Muscle of arm (tissue), 1 donor: ENCODE measurements at regions not wholly inside any gene's neighbourhood (a gene's known extent, or its start where the extent isn't known, plus 50 kb on each side); places are given as distances from the start of the nearest gene placed in this dataset.
A peak's percentile ranks its signal among the peaks of the same experiment; 100 is the strongest.

Experiments
- DNase-seq: peaks from one replicate; pipeline ENCODE4 v3.0.0-alpha.2; 2013

GRCh38 chr12:115423546-115423987 is 739.6 kb upstream of the TBX3 start:
- DNase-seq: no peak

DNA sequence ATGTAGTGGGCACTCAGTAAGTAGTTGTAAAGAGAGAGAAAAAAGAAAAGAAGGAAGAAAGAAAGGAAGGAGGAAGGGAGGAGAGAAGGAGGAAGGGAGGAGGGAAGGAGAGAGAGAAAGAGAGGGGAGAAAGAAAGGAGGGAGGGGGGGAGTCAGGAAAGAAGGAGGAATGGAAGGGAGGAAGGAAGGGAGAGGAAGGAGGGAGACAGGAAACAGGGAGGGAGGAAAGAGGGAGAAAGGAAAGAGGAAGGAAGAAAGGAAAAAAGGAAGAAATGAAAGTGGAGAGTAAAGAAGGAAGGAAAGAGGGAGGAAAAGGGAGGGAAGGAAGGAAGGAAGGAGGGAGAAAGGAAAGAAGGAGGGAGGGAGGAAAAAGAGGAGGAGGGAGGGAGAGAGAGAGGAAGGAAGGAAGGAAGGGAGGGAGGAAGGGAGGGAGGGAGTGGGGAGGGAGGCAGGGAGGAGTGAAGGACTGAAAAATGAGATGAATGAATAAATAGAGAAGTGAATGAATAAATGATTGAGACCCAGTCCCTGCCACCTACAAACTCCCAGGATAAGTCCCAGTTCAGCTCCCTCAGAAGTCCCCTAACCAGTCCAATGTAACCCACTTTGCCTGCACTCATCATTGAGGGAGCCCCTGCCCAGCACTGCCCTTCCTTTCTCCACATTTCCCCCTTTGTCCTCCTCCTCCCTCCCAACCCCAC is 739.0 kb upstream of the TBX3 start:
- no peak for DNase-seq

- DNase-seq: no peak
Measured at GRCh38 chr12:115421796-115422709, 738.1 kb upstream of the TBX3 start.

DNA sequence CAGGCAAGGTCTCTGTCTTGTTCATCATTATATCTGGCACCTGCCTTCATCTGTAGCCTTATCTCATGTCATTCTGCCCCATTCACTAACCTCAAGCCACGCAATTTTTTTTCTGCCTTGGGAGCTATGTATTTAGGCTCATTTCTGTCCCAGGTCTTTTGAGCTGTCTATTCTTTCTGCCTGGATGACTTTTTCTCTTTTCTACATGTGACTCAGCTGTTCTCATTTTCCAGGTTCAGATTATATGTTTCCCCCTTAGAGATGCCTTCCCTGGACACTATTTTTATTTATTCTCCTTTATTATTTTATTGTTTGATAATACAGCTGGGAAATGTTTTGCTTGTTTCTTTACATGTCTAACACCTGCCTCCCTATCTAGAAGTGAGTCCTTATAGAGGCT is 737.4 kb upstream of the TBX3 start:
- no peak for DNase-seq

DNA sequence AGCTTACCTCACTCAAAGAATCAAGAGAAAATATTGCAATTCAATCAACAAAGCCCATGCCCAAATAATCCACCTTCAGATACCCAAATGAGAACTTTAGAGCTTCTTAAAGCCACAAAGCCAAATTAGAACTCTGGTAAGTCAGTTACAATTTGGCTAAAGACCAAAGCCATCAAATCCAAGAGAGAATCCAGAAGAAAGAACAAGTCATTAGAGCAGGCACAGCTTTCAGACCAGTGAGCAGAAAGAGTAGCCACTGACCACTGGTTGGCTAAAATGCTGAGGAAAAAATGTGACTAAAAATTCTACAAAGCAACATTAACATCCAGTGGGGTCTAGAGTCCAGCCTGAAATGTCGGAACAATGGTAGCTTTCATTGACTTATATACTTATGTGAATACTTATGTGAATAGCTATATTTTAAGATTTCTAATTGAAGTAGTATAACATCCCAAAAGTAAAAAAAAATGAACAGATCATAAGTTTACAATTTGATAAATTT is 735.2 kb upstream of the TBX3 start:
- DNase-seq: no peak

DNA sequence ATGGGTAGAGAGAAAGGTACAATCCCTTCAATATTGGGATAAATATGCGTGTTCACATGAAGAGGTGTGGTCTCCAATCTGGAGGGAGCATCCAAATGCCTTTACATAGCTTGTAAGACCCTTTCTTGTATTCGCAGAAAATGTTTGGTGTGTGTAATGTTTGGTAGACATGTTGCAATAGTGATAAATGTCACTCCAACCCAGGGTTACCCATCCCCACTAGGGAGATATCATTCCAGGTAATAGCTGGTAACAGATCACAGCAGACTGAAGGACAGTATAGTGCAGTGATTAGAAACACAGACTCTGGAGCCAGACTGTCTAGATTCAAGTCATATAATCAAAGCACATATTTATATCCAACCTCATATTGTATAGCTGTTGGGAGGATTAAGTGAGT is 733.6 kb upstream of the TBX3 start:
- DNase-seq: no peak

- no peak for DNase-seq
Measured at GRCh38 chr12:115416869-115417268, 732.9 kb upstream of the TBX3 start.

GRCh38 chr12:115413626-115414025 is 729.7 kb upstream of the TBX3 start:
- DNase-seq: no peak

GRCh38 chr12:115412831-115413230 is 728.9 kb upstream of the TBX3 start:
- no peak for DNase-seq

DNA sequence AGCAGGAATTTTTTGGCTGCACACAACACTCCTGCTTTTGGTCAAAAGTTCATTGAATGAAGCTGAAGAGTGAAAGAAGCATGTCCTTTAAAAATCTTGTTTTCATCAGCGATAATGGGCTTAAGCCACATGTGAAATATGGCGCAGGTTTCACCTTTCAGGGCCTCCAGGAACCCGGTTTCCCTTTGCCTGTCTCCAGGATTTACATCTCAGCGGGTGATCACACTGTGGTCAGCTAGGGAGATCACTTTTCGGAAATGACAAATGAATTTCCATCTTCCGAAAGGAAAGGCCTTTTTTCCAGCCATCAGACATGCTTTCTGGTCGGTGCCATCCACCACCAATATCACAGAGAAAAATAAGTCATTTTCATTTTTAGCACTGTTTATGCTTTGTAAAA is 727.1 kb upstream of the TBX3 start:
- no peak for DNase-seq

DNA sequence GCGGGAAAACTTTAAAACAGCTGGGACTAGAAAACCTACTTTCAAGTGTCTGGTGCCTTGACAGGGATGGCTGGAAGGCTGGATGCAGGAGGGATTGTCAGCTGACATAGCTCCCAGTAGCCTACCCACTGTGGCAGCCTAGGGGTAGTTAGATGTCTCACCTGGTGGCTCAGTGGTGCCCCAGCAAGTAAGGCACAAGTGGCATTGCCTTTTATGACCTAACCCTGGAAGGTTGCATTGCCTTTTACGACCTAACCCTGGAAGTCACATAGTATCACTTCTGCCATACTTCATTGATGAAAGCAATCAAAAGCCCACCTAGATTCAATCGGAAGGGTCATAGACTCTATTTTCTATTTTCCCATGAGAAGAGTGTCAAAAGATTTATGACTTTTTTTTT is 724.7 kb upstream of the TBX3 start:
- DNase-seq: no peak

DNA sequence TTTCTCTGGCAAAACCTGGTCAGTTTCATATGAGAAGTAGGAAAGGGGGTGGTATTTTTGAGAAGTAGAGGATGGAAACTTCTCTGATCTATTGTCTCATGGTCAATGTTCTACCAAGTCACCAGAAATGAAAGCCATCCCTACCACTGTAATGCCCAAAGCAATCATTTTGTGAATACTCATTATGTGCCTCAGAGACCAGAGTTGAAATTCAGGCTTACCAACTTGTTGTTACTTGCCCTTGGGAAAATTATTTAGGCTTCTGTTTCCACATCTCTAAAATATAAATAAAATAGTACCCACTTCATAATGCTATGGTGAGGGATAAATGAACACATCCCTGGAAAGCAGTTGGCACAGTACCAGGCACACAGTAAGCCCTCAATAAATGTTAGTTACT is 723.7 kb upstream of the TBX3 start:
- no peak for DNase-seq

DNA sequence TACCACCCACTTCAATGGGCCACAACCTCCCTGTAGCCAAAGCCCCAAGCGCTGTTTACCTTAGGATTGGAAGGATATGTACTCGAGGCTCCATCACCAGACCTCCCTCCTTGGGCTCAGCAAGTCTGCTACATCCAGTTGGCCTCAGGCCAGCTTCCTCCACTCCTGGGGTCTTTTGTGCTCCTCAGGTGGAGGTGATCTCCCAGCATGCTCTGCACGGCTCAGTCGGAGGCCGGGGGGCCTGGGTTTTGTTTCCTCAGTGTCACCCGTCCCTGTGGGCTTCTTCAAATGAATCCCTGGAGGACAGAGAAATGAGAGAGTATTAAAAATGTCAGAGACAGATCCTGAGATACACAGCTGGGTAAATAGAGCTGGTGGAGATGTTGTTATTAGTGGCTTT is 723.1 kb upstream of the TBX3 start:
- no peak for DNase-seq

DNA sequence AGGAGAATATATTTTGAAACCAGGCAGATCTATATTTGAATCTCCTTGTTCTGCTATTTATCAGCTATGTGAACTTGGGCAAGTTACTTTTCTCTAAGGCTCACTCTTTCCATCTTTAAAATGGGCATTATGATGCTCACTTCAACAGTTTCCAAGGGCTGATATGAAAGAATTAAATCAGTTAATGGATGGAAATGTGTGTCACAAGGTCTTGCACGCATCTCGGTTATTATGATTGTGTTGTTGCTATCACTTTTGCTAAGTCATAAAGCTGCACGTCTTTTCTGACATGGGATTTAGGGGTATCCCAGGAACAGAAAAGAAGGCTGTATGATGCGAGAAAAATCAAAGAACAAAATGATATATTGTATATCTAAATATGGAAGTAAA is 721.5 kb upstream of the TBX3 start:
- no peak for DNase-seq

- peak; percentile 53 for DNase-seq
Measured at GRCh38 chr12:115404761-115405470, 720.9 kb upstream of the TBX3 start.

DNA sequence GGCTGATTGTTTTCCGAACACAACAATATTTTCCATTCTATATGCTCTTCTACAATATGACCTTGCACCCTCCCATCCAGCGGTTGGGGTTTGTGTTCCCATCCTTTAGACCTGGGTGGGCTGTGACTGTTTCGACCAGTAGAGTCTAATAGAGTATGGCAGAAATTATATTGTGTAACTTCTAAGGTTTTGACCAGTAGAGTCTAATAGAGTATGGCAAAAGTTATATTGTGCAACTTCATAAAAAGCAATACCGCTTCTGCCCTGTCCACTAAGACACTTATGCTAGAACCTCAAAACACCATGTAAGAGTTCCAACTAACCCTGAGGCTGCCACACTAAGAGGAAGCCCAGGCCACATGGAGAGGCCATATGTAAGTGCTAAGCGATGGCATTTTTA is 719.7 kb upstream of the TBX3 start:
- no peak for DNase-seq

DNA sequence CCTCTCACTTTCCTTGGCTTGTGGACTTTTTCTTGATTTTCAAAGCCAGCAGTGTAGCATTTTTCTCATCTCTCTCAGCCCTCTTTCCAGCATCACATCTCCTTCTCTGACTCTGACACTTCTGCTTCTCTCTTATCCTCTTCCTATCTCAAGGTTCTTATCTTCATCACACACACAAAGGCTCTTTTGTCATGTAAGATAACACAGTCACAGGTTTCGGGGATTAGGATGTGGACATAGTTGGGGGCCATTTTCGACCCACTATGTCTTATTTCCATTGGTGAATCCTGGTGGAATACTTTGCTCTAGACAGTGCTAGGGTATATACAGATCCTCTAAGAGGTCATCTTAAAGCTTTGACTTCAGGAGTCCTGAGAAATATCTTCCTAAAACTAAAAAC is 719.3 kb upstream of the TBX3 start:
- no peak for DNase-seq

DNA sequence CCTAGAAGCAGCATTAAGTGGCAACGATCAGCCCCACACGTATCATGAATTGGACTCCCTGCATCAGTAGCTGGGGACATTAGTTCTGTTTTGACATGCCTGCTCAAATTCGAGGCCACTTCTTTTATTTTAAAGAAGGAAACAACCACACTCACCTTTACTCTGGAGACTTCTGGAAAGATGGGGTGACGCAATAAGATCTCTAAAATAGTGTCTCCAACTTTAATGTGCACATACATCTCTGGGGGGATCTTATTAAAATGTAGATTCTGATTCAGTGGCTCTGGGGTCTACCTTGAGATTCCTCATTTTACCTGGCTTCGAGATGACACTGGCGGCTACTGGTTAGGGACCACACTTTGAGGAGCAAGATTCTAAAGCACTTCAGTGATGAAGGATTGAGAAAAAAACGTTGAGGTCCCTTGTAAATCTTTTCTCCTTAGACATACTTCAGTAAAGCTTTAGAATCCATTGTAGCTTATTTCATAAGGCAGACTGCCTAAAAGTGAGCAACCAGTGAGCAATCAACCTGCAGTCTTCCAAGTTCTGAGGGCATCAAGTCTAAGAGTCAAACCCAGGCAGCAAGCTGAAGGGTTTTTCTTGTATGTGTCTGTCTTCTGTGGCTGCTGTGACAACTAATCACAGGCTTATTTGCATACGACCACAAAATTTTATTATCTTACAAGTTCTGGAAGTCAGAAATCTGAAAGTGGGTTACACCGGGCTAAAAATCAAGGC is 718.6 kb upstream of the TBX3 start:
- no peak for DNase-seq

- DNase-seq: peak; percentile 48
Measured at GRCh38 chr12:115401761-115402160, 717.8 kb upstream of the TBX3 start.

DNA sequence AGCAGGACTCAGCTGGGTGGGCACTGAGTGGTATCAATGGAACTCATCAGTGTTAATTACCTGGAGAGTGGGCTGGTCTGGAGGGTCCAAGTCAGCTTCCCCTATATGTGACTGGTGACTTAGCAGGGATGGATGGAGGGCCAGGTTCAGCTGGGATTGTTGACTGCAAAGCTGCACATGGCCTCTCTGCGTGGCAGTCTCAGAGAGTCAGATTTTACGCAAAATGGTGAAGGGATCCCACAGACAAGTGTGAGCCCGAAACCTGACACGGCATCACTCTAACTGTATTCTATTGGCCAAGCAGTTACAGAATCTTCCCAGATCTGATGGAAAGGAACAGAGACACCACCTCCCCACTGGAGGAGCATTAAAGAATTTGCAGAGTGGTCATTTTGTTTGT is 716.0 kb upstream of the TBX3 start:
- no peak for DNase-seq

DNA sequence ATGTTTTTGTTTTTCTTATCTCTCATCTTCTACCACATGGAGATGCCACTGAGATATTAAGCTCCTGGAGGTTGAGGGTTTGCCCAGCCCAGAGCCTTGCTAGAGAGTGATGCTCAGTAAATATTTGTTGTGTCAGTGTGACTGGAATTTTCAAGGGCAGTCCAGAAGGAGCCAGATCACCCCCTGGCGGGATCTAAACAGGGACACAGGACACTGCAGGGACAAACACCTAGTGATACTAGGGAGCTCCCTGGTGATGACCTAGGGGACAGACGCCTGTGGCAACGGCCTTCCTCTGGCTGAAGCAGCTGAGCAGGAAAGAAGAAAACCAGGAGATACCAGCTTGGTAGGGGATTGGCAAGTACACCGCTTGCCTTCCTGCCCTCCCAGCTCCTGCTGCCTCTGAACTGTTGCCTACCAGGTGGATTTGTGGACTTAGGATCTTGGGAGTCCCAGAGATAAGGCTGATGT is 714.4 kb upstream of the TBX3 start:
- no peak for DNase-seq

GRCh38 chr12:115396567-115396966 is 712.6 kb upstream of the TBX3 start:
- no peak for DNase-seq
